ENCODE measurements at regions not wholly inside any gene's neighbourhood (a gene's known extent, or its start where the extent isn't known, plus 50 kb on each side); places are given as distances from the start of the nearest gene placed in this dataset.
A peak's percentile ranks its signal among the peaks of the same experiment; 100 is the strongest.

GRCh38 chr4:176588436-176588835 lies 204.3 kb downstream of the VEGFC start:
- Histone ChIP-seq H3K4me3 (ENCODE audit: low read length) (no peak overlapping the region), H3K27ac (ENCODE audit: low read depth, low read length) (no peak overlapping the region), H3K27me3 (ENCODE audit: control insufficient read depth, insufficient read depth, low read length, poor library complexity, severe bottlenecking) (no peaks in the 10 kb centered on the region), H3K9me3 (ENCODE audit: control insufficient read depth, low read length) (peaks cover 17% of the 10 kb centered on the region), H3K9ac (ENCODE audit: extremely low read depth, low read length, poor library complexity, severe bottlenecking) (no peak overlapping the region), H3K4me1 (ENCODE audit: control insufficient read depth, insufficient read depth, low read length) (peaks cover 5% of the 10 kb centered on the region), H3K36me3 (ENCODE audit: control insufficient read depth, insufficient read depth, low read length) (no peaks in the 10 kb centered on the region)
- H3K27ac Mint-ChIP-seq, result no peak overlapping the region
- WGBS, 2 experiments (ENCODE audit: insufficient coverage in 1 of 2, insufficient read length in 1 of 2), result 68 to 86% methylated on average over 1 to 3 of the region's 3 CpGs
- no peaks in the 10 kb centered on the region for H3K36me3 Mint-ChIP-seq (ENCODE audit: low read depth)
- peaks cover 29% of the 10 kb centered on the region for H3K27me3 Mint-ChIP-seq (ENCODE audit: insufficient read depth)
- no peak overlapping the region for H3K4me3 Mint-ChIP-seq
- TF ChIP-seq CTCF (conservative IDR thresholded peaks at IDR 0.05), result no peak
- peaks cover 23% of the 10 kb centered on the region for H3K4me1 Mint-ChIP-seq
- DNase-seq, result peak; percentile 72
- peaks cover 8% of the 10 kb centered on the region for H3K9me3 Mint-ChIP-seq

- peaks cover 8% of the 10 kb centered on the region for H3K27me3 Mint-ChIP-seq (ENCODE audit: insufficient read depth)
- TF ChIP-seq CTCF (conservative IDR thresholded peaks at IDR 0.05), result no peak
- H3K9me3 Mint-ChIP-seq, result peaks cover 8% of the 10 kb centered on the region
- H3K4me3 Mint-ChIP-seq, result no peak overlapping the region
- no peak overlapping the region for H3K4me3 ChIP-seq (ENCODE audit: low read length)
- 94 to 95% methylated on average over 2 of the region's 2 CpGs for WGBS, 2 experiments (ENCODE audit: insufficient coverage in 1 of 2, insufficient read length in 1 of 2)
- no peaks in the 10 kb centered on the region for H3K36me3 ChIP-seq (ENCODE audit: control insufficient read depth, insufficient read depth, low read length)
- no peak for DNase-seq
- no peaks in the 10 kb centered on the region for H3K27me3 ChIP-seq (ENCODE audit: control insufficient read depth, insufficient read depth, low read length, poor library complexity, severe bottlenecking)
- no peak overlapping the region for H3K27ac Mint-ChIP-seq
- H3K9ac ChIP-seq (ENCODE audit: extremely low read depth, low read length, poor library complexity, severe bottlenecking), result no peak overlapping the region
- H3K36me3 Mint-ChIP-seq (ENCODE audit: low read depth), result no peaks in the 10 kb centered on the region
- no peak overlapping the region for H3K27ac ChIP-seq (ENCODE audit: low read depth, low read length)
- no peaks in the 10 kb centered on the region for H3K4me1 ChIP-seq (ENCODE audit: control insufficient read depth, insufficient read depth, low read length)
- H3K4me1 Mint-ChIP-seq, result peaks cover 28% of the 10 kb centered on the region
- peaks cover 27% of the 10 kb centered on the region for H3K9me3 ChIP-seq (ENCODE audit: control insufficient read depth, low read length)
Observed at GRCh38 chr4:176592976-176593670, 199.6 kb downstream of the VEGFC start.

- no peak overlapping the region for H3K4me3 ChIP-seq (ENCODE audit: low read length)
- H3K27ac ChIP-seq (ENCODE audit: low read depth, low read length), result no peak overlapping the region
- Mint-ChIP-seq H3K4me3 (no peak overlapping the region), H3K9me3 (peaks cover 8% of the 10 kb centered on the region), H3K27me3 (ENCODE audit: insufficient read depth) (peaks cover 8% of the 10 kb centered on the region), H3K27ac (no peak overlapping the region), H3K4me1 (peaks cover 20% of the 10 kb centered on the region), H3K36me3 (ENCODE audit: low read depth) (no peaks in the 10 kb centered on the region)
- no peaks in the 10 kb centered on the region for H3K36me3 ChIP-seq (ENCODE audit: control insufficient read depth, insufficient read depth, low read length)
- no peak for TF ChIP-seq CTCF (conservative IDR thresholded peaks at IDR 0.05)
- peaks cover 27% of the 10 kb centered on the region for H3K9me3 ChIP-seq (ENCODE audit: control insufficient read depth, low read length)
- no peak for DNase-seq
- H3K4me1 ChIP-seq (ENCODE audit: control insufficient read depth, insufficient read depth, low read length), result no peaks in the 10 kb centered on the region
- H3K27me3 ChIP-seq (ENCODE audit: control insufficient read depth, insufficient read depth, low read length, poor library complexity, severe bottlenecking), result no peaks in the 10 kb centered on the region
- WGBS, 2 experiments (ENCODE audit: insufficient coverage in 1 of 2, insufficient read length in 1 of 2), result 75 to 92% methylated on average over 3 to 4 of the region's 4 CpGs
- no peak overlapping the region for H3K9ac ChIP-seq (ENCODE audit: extremely low read depth, low read length, poor library complexity, severe bottlenecking)
Observed at GRCh38 chr4:176593943-176594342, 198.8 kb downstream of the VEGFC start.
